Esophagus muscularis mucosa (tissue), 4 donors: ENCODE measurements at regions not wholly inside any gene's neighbourhood (a gene's known extent, or its start where the extent isn't known, plus 50 kb on each side); places are given as distances from the start of the nearest gene placed in this dataset.

ENCODE experiments used
- DNase-seq: peaks from one replicate; pipeline ENCODE4 v3.0.0-alpha.2; 2017; ENCODE audit errors: extremely low spot score
- H3K27ac ChIP-seq, 4 donors: fragments of 200-600 bp; sonication (generic); replicated peaks in 1 of 4; 1 replicate in 3 of 4; 2 replicates in 1 of 4; pipeline ENCODE4 v1.5.1; 2016 to 2019; ENCODE audit warnings: mild to moderate bottlenecking in 1 of 4
- H3K27me3 ChIP-seq, 4 donors: fragments of 200-600 bp; sonication (generic); one replicate each; pipeline versions ENCODE4 v1.5.1 to v1.6.0; 2016 to 2019
- H3K36me3 ChIP-seq, 4 donors: fragments of 200-600 bp; sonication (generic); one replicate each; pipeline ENCODE4 v1.5.1; 2016 to 2019
- H3K4me1 ChIP-seq, 4 donors: fragments of 200-600 bp; sonication (generic); one replicate each; pipeline ENCODE4 v1.5.1; 2016 to 2019
- H3K4me3 ChIP-seq, 4 donors: fragments of 200-600 bp; sonication (generic); 1 replicate in 2 of 4; 2 replicates in 2 of 4; pipeline ENCODE4 v1.5.1; 2016 to 2019; ENCODE audit warnings: mild to moderate bottlenecking in 4 of 4, moderate library complexity in 1 of 4
- H3K9me3 ChIP-seq, 4 donors: fragments of 200-600 bp; sonication (generic); 1 replicate in 3 of 4; 2 replicates in 1 of 4; pipeline ENCODE4 v1.5.1; 2016 to 2019
- CTCF ChIP-seq, 3 experiments: fragments of 200-600 bp in 2 of 3; fragments of 450-650 bp in 1 of 3; sonication (generic) in 2 of 3; IDR thresholded peaks; one replicate each; pipeline ENCODE4 v1.5.1; 2017 to 2019; ENCODE audit warnings: antibody characterized with exemption in 3 of 3, mild to moderate bottlenecking in 2 of 3, moderate library complexity in 1 of 3
- EP300 ChIP-seq: sonication (generic); formaldehyde crosslinking; IDR thresholded peaks from one replicate; pipeline ENCODE4 v1.6.1; 2017; ENCODE audit warnings: antibody characterized with exemption
- POLR2A ChIP-seq: fragments of 450-650 bp; IDR thresholded peaks from one replicate; pipeline ENCODE4 v1.6.1; 2017; ENCODE audit warnings: antibody characterized with exemption, moderate library complexity, mild to moderate bottlenecking, low read depth
- POLR2AphosphoS5 ChIP-seq, 2 donors: sonication (generic); formaldehyde crosslinking; IDR thresholded peaks; one replicate each; pipeline ENCODE4 v1.6.1; 2017; ENCODE audit warnings: antibody characterized with exemption in 2 of 2
- WGBS: methylation state at CpG from one replicate; pipeline ENCODE4 v1.1.5; 2018; 5-methylcytosine and 5-hydroxymethylcytosine counted together
- intact Hi-C: fragments of 100-400 bp; cut with DNase I; formaldehyde crosslinking; loops from one replicate; pipeline ENCODE4 v1.15.1; 2023

- DNase-seq = no peak
- WGBS = 83% methylated on average over 1 of the region's 1 CpG
- Histone ChIP-seq H3K4me1 (no peaks in the 10 kb centered on the region), H3K9me3 (no peaks in the 10 kb centered on the region), H3K36me3 (no peaks in the 10 kb centered on the region), H3K27me3 (no peaks in the 10 kb centered on the region), H3K27ac (no peak overlapping the region), H3K4me3 (no peak overlapping the region)
- TF ChIP-seq EP300 (no peak), POLR2AphosphoS5 (IDR thresholded peaks at IDR 0.05) (no peak), POLR2A (no peak), CTCF (IDR thresholded peaks at IDR 0.05) (no peak)
- intact Hi-C loops = no loop called here
Observed at GRCh38 chr5:128750155-128750554, 212.1 kb upstream of the FBN2 start.

- TF ChIP-seq CTCF (IDR thresholded peaks at IDR 0.05) (no peak), POLR2AphosphoS5 (IDR thresholded peaks at IDR 0.05) (no peak), POLR2A (no peak), EP300 (no peak)
- Histone ChIP-seq H3K27ac (no peak overlapping the region), H3K27me3 (no peaks in the 10 kb centered on the region), H3K4me3 (no peak overlapping the region), H3K4me1 (no peaks in the 10 kb centered on the region), H3K9me3 (no peaks in the 10 kb centered on the region), H3K36me3 (no peaks in the 10 kb centered on the region)
- intact Hi-C loops = no loop called here
- DNase-seq = no peak
- WGBS = 54% methylated on average over 3 of the region's 3 CpGs
Observed at GRCh38 chr5:128757196-128757959, 207.9 kb upstream of the SLC27A6 start.

- intact Hi-C loops = no loop called here
- no peak overlapping the region for H3K27ac ChIP-seq
- H3K27me3 ChIP-seq = no peaks in the 10 kb centered on the region
- H3K9me3 ChIP-seq = no peaks in the 10 kb centered on the region
- H3K4me1 ChIP-seq = peaks cover 0 to 29% (median 8%) of the 10 kb centered on the region in 4 donors
- 83% methylated on average over 10 of the region's 10 CpGs for WGBS
- H3K4me3 ChIP-seq = no peak overlapping the region
- no peak for TF ChIP-seq POLR2AphosphoS5 (IDR thresholded peaks at IDR 0.05)
- no peak for TF ChIP-seq POLR2A
- TF ChIP-seq EP300 = no peak
- TF ChIP-seq CTCF (IDR thresholded peaks at IDR 0.05) = no peak
- H3K36me3 ChIP-seq = no peaks in the 10 kb centered on the region
- no peak for DNase-seq
Observed at GRCh38 chr5:128762661-128763306, 202.5 kb upstream of the SLC27A6 start.

GRCh38 chr5:128763321-128763720 is 202.0 kb upstream of the SLC27A6 start:
- no peak overlapping the region for H3K27ac ChIP-seq

More at GRCh38 chr5:128763321-128763720, 202.0 kb upstream of the SLC27A6 start:
- no peaks in the 10 kb centered on the region for H3K36me3 ChIP-seq
- no peaks in the 10 kb centered on the region for H3K9me3 ChIP-seq
- H3K4me3 ChIP-seq = no peak overlapping the region
- intact Hi-C loops = no loop called here
- peaks cover 0 to 29% (median 8%) of the 10 kb centered on the region in 4 donors for H3K4me1 ChIP-seq
- DNase-seq = no peak
- H3K27me3 ChIP-seq = no peaks in the 10 kb centered on the region
- TF ChIP-seq POLR2A (no peak), POLR2AphosphoS5 (IDR thresholded peaks at IDR 0.05) (no peak), EP300 (no peak), CTCF (IDR thresholded peaks at IDR 0.05) (no peak)
- WGBS = 46% methylated on average over 2 of the region's 2 CpGs
